Calu3 (cell line): ENCODE measurements at regions not wholly inside any gene's neighbourhood (a gene's known extent, or its start where the extent isn't known, plus 50 kb on each side); places are given as distances from the start of the nearest gene placed in this dataset.

Experiments
- BruUV-seq: library from RNA; stranded (reverse); fragments of 400-500 nt; replicated peaks from 2 replicates; lab custom pipeline; 2021; lab: Mats Ljungman, UMichigan
- CTCF ChIA-PET: fragments of 300-600 bp; sonication (Branson Sonifier 250); formaldehyde crosslinking; loops from one replicate; lab custom pipeline; 2022; ENCODE audit warnings: antibody characterized with exemption; lab: Charles Lee
- DNase-seq: peaks from one replicate; pipeline ENCODE4 v3.0.0; 2022
- H3K27ac Mint-ChIP-seq: one replicate; pipeline ENCODE4 v1.8.0; 2022; ENCODE audit warnings: mixed read lengths; ENCODE audit not compliant: unreplicated experiment
- H3K27me3 Mint-ChIP-seq: one replicate; pipeline ENCODE4 v1.8.0; 2022; ENCODE audit warnings: mixed read lengths; ENCODE audit not compliant: unreplicated experiment
- H3K36me3 Mint-ChIP-seq: one replicate; pipeline ENCODE4 v1.8.0; 2022; ENCODE audit warnings: mild to moderate bottlenecking, moderate library complexity, mixed read lengths; ENCODE audit not compliant: insufficient read depth, unreplicated experiment
- H3K4me1 Mint-ChIP-seq: one replicate; pipeline ENCODE4 v1.8.0; 2022; ENCODE audit warnings: mild to moderate bottlenecking, low read depth, mixed read lengths; ENCODE audit not compliant: unreplicated experiment
- H3K4me3 Mint-ChIP-seq: one replicate; pipeline ENCODE4 v1.8.0; 2022; ENCODE audit warnings: mild to moderate bottlenecking, low read depth, moderate library complexity, mixed read lengths; ENCODE audit not compliant: unreplicated experiment
- H3K9me3 Mint-ChIP-seq: one replicate; pipeline ENCODE4 v1.8.0; 2022; ENCODE audit warnings: low read depth, mixed read lengths; ENCODE audit not compliant: unreplicated experiment
- CTCF ChIP-seq: fragments of 200-600 bp; IDR thresholded peaks from one replicate; pipeline ENCODE4 v1.8.0; 2022; ENCODE audit warnings: antibody characterized with exemption; ENCODE audit not compliant: unreplicated experiment
- intact Hi-C: fragments of 100-400 bp; cut with micrococcal nuclease; formaldehyde crosslinking; loops from one replicate; pipeline ENCODE4 v1.10.0; 2022; ENCODE audit not compliant: unreplicated experiment

DNA sequence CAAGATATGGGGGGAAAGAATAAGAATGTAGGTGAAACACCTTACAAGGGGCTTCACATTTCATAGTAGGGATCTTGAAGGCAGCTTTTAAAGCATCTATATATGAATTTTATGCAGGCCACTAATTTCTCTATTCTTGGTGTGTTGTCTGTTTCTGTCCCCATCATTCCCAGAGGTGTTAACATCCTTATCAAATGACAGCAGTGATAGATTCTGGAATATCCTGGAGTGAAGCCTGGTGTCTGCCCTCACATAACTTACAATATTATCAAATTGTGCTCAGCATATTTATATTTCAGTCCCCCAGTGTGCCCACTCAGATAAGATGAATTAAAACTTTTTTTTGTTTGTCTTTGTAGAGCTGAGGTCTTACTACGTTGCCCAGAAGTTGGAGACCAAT, 486.2 kb downstream of the EPHA4 start:
- intact Hi-C loops = no loop called here
- Mint-ChIP-seq H3K4me3 (no peak overlapping the region), H3K27ac (no peak overlapping the region), H3K36me3 (no peaks in the 10 kb centered on the region), H3K4me1 (no peaks in the 10 kb centered on the region), H3K9me3 (no peaks in the 10 kb centered on the region), H3K27me3 (no peaks in the 10 kb centered on the region)
- BruUV-seq = no TSS peak
- TF ChIP-seq CTCF = no peak
- CTCF ChIA-PET = interaction anchor here (0.6 kb wide), 1 partner anchor 892 kb away, joined by 6 read pairs; no protein-coding TSS in a partner anchor
- no peak for DNase-seq

- no TSS peak for BruUV-seq
- H3K36me3 Mint-ChIP-seq = no peaks in the 10 kb centered on the region
- H3K27ac Mint-ChIP-seq = no peak overlapping the region
- no peak overlapping the region for H3K4me3 Mint-ChIP-seq
- no peak for TF ChIP-seq CTCF
- CTCF ChIA-PET = no interaction called here
- DNase-seq = no peak
- no peaks in the 10 kb centered on the region for H3K9me3 Mint-ChIP-seq
- no peaks in the 10 kb centered on the region for H3K27me3 Mint-ChIP-seq
- no peaks in the 10 kb centered on the region for H3K4me1 Mint-ChIP-seq
- intact Hi-C loops = no loop called here
These were observed 484.3 kb downstream of the EPHA4 start for GRCh38 chr2:221087779-221088178.

DNA sequence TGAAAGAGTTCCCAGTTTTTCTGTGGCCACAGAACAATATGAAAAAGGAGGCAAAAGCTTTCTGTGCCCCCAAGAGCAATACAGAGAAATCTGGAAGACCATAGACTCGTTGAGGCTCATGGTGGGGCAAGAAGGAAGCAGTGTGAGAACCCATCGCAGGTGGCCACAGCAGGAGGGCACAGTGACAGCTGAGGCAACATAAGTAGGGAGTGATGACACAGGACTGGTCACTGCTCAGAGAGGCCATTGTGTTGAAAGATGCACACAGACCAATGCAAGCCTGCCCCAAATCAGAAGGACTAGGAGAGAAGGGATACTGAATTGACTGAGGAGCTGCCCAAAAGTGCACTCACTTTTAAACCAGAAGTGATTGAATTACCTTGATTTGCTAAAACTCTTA, 483.6 kb downstream of the EPHA4 start:
- TF ChIP-seq CTCF = no peak
- H3K27ac Mint-ChIP-seq = no peak overlapping the region
- H3K9me3 Mint-ChIP-seq = no peaks in the 10 kb centered on the region
- H3K4me3 Mint-ChIP-seq = no peak overlapping the region
- CTCF ChIA-PET = no interaction called here
- H3K4me1 Mint-ChIP-seq = no peaks in the 10 kb centered on the region
- intact Hi-C loops = no loop called here
- no TSS peak for BruUV-seq
- H3K36me3 Mint-ChIP-seq = no peaks in the 10 kb centered on the region
- no peaks in the 10 kb centered on the region for H3K27me3 Mint-ChIP-seq
- DNase-seq = no peak

DNA sequence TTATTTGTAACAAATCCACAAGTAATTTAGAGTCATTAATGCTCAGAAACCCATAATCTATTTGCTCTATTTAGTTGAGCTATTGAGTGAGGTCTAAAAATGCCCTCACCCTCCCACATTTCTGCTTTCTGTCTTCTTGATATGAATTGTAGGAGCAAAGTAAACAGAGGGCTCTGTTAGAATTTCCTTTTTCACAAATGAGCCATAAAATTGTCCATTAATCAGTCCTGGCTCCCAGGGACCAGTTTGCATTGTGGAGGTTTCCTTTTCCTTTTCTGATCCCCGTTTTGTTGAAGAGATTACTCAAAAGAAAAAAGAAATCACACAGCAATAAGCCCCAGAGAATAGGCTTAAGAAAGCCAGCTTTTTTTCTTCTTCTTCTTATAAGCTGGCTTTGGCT, 476.7 kb downstream of the EPHA4 start:
- DNase-seq = no peak
- Mint-ChIP-seq H3K27me3 (no peaks in the 10 kb centered on the region), H3K4me1 (peaks cover 10% of the 10 kb centered on the region), H3K27ac (no peak overlapping the region), H3K36me3 (no peaks in the 10 kb centered on the region), H3K4me3 (no peak overlapping the region), H3K9me3 (no peaks in the 10 kb centered on the region)
- CTCF ChIA-PET = no interaction called here
- BruUV-seq = no TSS peak
- no peak for TF ChIP-seq CTCF
- intact Hi-C loops = no loop called here
